ENCODE measurements at regions not wholly inside any gene's neighbourhood (a gene's known extent, or its start where the extent isn't known, plus 50 kb on each side); places are given as distances from the start of the nearest gene placed in this dataset.
"Not testable (repeated sequence)": the region's sequence is repeated elsewhere in the genome, so short reads cannot be mapped to it uniquely, and the experiment has no call there.

- TF ChIP-seq, protein P1, sequence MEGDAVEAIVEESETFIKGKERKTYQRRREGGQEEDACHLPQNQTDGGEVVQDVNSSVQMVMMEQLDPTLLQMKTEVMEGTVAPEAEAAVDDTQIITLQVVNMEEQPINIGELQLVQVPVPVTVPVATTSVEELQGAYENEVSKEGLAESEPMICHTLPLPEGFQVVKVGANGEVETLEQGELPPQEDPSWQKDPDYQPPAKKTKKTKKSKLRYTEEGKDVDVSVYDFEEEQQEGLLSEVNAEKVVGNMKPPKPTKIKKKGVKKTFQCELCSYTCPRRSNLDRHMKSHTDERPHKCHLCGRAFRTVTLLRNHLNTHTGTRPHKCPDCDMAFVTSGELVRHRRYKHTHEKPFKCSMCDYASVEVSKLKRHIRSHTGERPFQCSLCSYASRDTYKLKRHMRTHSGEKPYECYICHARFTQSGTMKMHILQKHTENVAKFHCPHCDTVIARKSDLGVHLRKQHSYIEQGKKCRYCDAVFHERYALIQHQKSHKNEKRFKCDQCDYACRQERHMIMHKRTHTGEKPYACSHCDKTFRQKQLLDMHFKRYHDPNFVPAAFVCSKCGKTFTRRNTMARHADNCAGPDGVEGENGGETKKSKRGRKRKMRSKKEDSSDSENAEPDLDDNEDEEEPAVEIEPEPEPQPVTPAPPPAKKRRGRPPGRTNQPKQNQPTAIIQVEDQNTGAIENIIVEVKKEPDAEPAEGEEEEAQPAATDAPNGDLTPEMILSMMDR (IDR thresholded peaks at IDR 0.05): not testable (repeated sequence)
- not testable (repeated sequence) for TF ChIP-seq EZH2 (IDR thresholded peaks at IDR 0.05; ENCODE audit: borderline replicate concordance, insufficient read depth, low read depth, low read length, poor library complexity, severe bottlenecking)
Measured at GRCh38 chrX:14308976-14309375, 220.4 kb upstream of the GLRA2 start.

Data from B cell (primary cell).